Dedifferentiated amniotic fluid mesenchymal stem cell (primary cell): ENCODE measurements at regions not wholly inside any gene's neighbourhood (a gene's known extent, or its start where the extent isn't known, plus 50 kb on each side); places are given as distances from the start of the nearest gene placed in this dataset.

ENCODE experiments used
- DNase-seq: peaks from one replicate; pipeline ENCODE4 v3.0.0-alpha.2; 2016; ENCODE audit errors: extremely low spot score

GRCh38 chr9:10999646-11000045 lies 386.8 kb upstream of the PTPRD start:
- no peak for DNase-seq

GRCh38 chr9:11001546-11001945 lies 388.7 kb upstream of the PTPRD start:
- DNase-seq: no peak

- no peak for DNase-seq
These were observed 389.9 kb upstream of the PTPRD start for GRCh38 chr9:11002705-11003104.

- DNase-seq: no peak
These were observed 391.0 kb upstream of the PTPRD start for GRCh38 chr9:11003836-11004235.

- no peak for DNase-seq
These were observed 398.9 kb upstream of the PTPRD start for GRCh38 chr9:11011696-11012095.

GRCh38 chr9:11016081-11016480 lies 403.3 kb upstream of the PTPRD start:
- no peak for DNase-seq

GRCh38 chr9:11023201-11023600 lies 410.4 kb upstream of the PTPRD start:
- DNase-seq: no peak

GRCh38 chr9:11025775-11026174 lies 413.0 kb upstream of the PTPRD start:
- no peak for DNase-seq

- no peak for DNase-seq
These were observed 425.6 kb upstream of the PTPRD start for GRCh38 chr9:11038366-11038765.

GRCh38 chr9:11039006-11039405 lies 426.2 kb upstream of the PTPRD start:
- no peak for DNase-seq

- no peak for DNase-seq
These were observed 432.8 kb upstream of the PTPRD start for GRCh38 chr9:11045589-11045988.

- no peak for DNase-seq
These were observed 450.5 kb upstream of the PTPRD start for GRCh38 chr9:11063263-11063662.

GRCh38 chr9:11064909-11065308 lies 452.1 kb upstream of the PTPRD start:
- DNase-seq: no peak

GRCh38 chr9:11072176-11072575 lies 459.4 kb upstream of the PTPRD start:
- no peak for DNase-seq

- no peak for DNase-seq
These were observed 473.8 kb upstream of the PTPRD start for GRCh38 chr9:11086561-11086960.

- no peak for DNase-seq
These were observed 476.1 kb upstream of the PTPRD start for GRCh38 chr9:11088821-11089374.

- DNase-seq: no peak
These were observed 480.2 kb upstream of the PTPRD start for GRCh38 chr9:11092974-11093373.

GRCh38 chr9:11097020-11097419 lies 484.2 kb upstream of the PTPRD start:
- DNase-seq: no peak

GRCh38 chr9:11103525-11103924 lies 490.7 kb upstream of the PTPRD start:
- no peak for DNase-seq

GRCh38 chr9:11107196-11107595 lies 494.4 kb upstream of the PTPRD start:
- DNase-seq: no peak

GRCh38 chr9:11128156-11128555 lies 515.4 kb upstream of the PTPRD start:
- DNase-seq: no peak

- no peak for DNase-seq
These were observed 523.0 kb upstream of the PTPRD start for GRCh38 chr9:11135851-11136250.

- DNase-seq: no peak
These were observed 528.6 kb upstream of the PTPRD start for GRCh38 chr9:11141357-11141756.

GRCh38 chr9:11142965-11143738 lies 530.4 kb upstream of the PTPRD start:
- no peak for DNase-seq
